Naive thymus-derived CD4-positive, alpha-beta T cell (primary cell): ENCODE measurements at regions not wholly inside any gene's neighbourhood (a gene's known extent, or its start where the extent isn't known, plus 50 kb on each side); places are given as distances from the start of the nearest gene placed in this dataset.
"Not testable (repeated sequence)": the region's sequence is repeated elsewhere in the genome, so short reads cannot be mapped to it uniquely, and the experiment has no call there.

Source experiments
- ATAC-seq: fragments of 150-1000 bp; cut with Tn5 transposase; 2 replicates; pipeline ENCODE4 v1.10.0; 2021; ENCODE audit warnings: mild to moderate bottlenecking, moderate library complexity
- CTCF ChIA-PET: fragments of 350-600 bp; sonication (Branson Sonifier 250); formaldehyde crosslinking; loops from one replicate; lab custom pipeline; 2021; ENCODE audit warnings: antibody characterized with exemption; lab: Charles Lee
- POLR2A ChIA-PET: fragments of 350-600 bp; sonication (Branson Sonifier 250); formaldehyde crosslinking; loops from one replicate; lab custom pipeline; 2021; ENCODE audit warnings: antibody characterized with exemption, inconsistent platforms; lab: Charles Lee
- DNase-seq, 9 donors: peaks; one replicate each; pipeline versions ENCODE4 v3.0.0 to v3.0.0-alpha.2; 2020 to 2022; ENCODE audit warnings: mixed read lengths in 1 of 9
- H3K27ac ChIP-seq: one replicate; pipeline ENCODE4 v1.7.0; 2013; ENCODE audit warnings: mild to moderate bottlenecking, low read depth, low read length, moderate library complexity
- H3K27me3 ChIP-seq, 2 donors: one replicate each; pipeline ENCODE4 v1.7.0; 2013; ENCODE audit warnings: low read length in 2 of 2, mild to moderate bottlenecking in 2 of 2, moderate library complexity in 2 of 2; ENCODE audit not compliant: control insufficient read depth in 2 of 2, insufficient read depth in 2 of 2
- H3K36me3 ChIP-seq, 3 experiments: 1 replicate in 2 of 3; 2 replicates in 1 of 3; pipeline ENCODE4 v1.7.0; 2013; ENCODE audit warnings: low read length in 3 of 3, mild to moderate bottlenecking in 3 of 3, moderate library complexity in 1 of 3; ENCODE audit not compliant: insufficient read depth in 3 of 3, control insufficient read depth in 2 of 3
- H3K4me1 ChIP-seq, 2 donors: one replicate each; pipeline ENCODE4 v1.7.0; 2013; ENCODE audit warnings: low read length in 2 of 2, mild to moderate bottlenecking in 2 of 2, moderate library complexity in 1 of 2; ENCODE audit not compliant: control insufficient read depth in 2 of 2, insufficient read depth in 2 of 2
- H3K4me3 ChIP-seq: 2 replicates; pipeline ENCODE4 v1.7.0; 2013; ENCODE audit warnings: mild to moderate bottlenecking, low read length
- H3K9me3 ChIP-seq, 3 experiments: 1 replicate in 2 of 3; 2 replicates in 1 of 3; pipeline ENCODE4 v1.7.0; 2013; ENCODE audit warnings: low read length in 3 of 3; ENCODE audit not compliant: control insufficient read depth in 2 of 3
- H3K27ac Mint-ChIP-seq, 9 donors: one replicate each; pipeline ENCODE4 v1.8.0; 2020 to 2022; ENCODE audit warnings: mixed read lengths in 9 of 9, mild to moderate bottlenecking in 8 of 9, moderate library complexity in 5 of 9, inconsistent platforms in 2 of 9
- H3K27me3 Mint-ChIP-seq, 5 donors: one replicate each; pipeline ENCODE4 v1.8.0; 2021 to 2022; ENCODE audit warnings: mixed read lengths in 5 of 5, mild to moderate bottlenecking in 1 of 5
- H3K36me3 Mint-ChIP-seq, 5 donors: one replicate each; pipeline ENCODE4 v1.8.0; 2020 to 2022; ENCODE audit warnings: mixed read lengths in 5 of 5, mild to moderate bottlenecking in 3 of 5, inconsistent platforms in 1 of 5
- H3K4me1 Mint-ChIP-seq, 7 donors: one replicate each; pipeline ENCODE4 v1.8.0; 2020 to 2022; ENCODE audit warnings: mixed read lengths in 7 of 7, mild to moderate bottlenecking in 3 of 7, inconsistent platforms in 1 of 7
- H3K4me3 Mint-ChIP-seq, 10 donors: one replicate each; pipeline ENCODE4 v1.8.0; 2020 to 2022; ENCODE audit warnings: mild to moderate bottlenecking in 10 of 10, mixed read lengths in 10 of 10, moderate library complexity in 6 of 10, inconsistent platforms in 2 of 10
- H3K9me3 Mint-ChIP-seq, 11 donors: one replicate each; pipeline ENCODE4 v1.8.0; 2020 to 2022; ENCODE audit warnings: mixed read lengths in 11 of 11, mild to moderate bottlenecking in 4 of 11, inconsistent platforms in 1 of 11, moderate library complexity in 1 of 11
- intact Hi-C, 2 donors: fragments of 100-400 bp; cut with micrococcal nuclease; formaldehyde crosslinking; loops; one replicate each; pipeline ENCODE4 v1.15.1; 2023

- CTCF ChIA-PET, H3K27me3 Mint-ChIP-seq, H3K36me3 ChIP-seq, H3K36me3 Mint-ChIP-seq, POLR2A ChIA-PET, H3K4me1 ChIP-seq, DNase-seq, ATAC-seq, H3K27ac ChIP-seq, H3K27me3 ChIP-seq, H3K9me3 Mint-ChIP-seq, H3K4me3 ChIP-seq, H3K4me3 Mint-ChIP-seq, H3K4me1 Mint-ChIP-seq, H3K9me3 ChIP-seq, intact Hi-C loops: not testable (repeated sequence)
- peak overlapping the region in 1 of 9 donors; percentile 30 for H3K27ac Mint-ChIP-seq
These were observed 3078.6 kb downstream of the RPIA start for GRCh38 chr2:91770046-91770575.

- CTCF ChIA-PET, H3K4me3 ChIP-seq, H3K36me3 ChIP-seq, ATAC-seq, H3K4me3 Mint-ChIP-seq, H3K27me3 Mint-ChIP-seq, H3K36me3 Mint-ChIP-seq, H3K27me3 ChIP-seq, H3K27ac Mint-ChIP-seq, H3K4me1 ChIP-seq, H3K9me3 ChIP-seq, H3K4me1 Mint-ChIP-seq, POLR2A ChIA-PET, H3K9me3 Mint-ChIP-seq, intact Hi-C loops, H3K27ac ChIP-seq, DNase-seq: not testable (repeated sequence)
These were observed 3080.1 kb downstream of the RPIA start for GRCh38 chr2:91771604-91772003.

DNA sequence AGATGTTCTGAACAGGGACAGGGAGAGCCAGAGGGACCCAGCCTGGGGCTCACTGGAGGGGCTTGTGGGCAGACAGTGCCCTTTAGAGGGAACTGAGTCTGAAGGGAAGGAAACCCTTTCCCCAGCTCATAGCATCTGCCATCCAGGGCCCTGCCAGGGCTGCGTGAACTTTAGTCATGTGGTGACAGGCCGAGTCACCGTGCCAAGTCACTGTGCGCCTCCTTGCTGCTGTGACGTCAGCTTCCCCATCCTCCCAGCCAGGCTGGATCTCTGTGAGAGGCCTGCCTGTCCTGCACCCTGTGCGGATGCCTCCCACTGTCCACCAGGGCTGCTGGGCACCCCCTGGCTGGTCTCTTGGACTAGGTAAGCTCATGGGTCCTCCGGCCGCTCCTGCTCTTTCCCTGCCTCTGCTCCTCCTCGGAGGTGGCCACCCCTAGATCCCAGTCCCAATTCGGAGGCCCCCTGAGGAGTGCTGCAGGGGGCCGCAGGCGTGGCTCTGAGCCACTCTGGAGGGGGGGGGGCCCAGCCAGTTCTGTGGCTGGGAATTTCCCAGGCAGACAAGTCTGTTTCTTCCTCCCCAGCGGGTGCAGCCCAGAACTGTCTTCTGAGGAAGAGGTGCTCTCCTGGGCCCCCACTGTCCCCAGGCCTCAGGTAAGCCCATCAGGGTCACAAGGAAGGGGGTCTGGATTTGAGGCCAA, 3080.9 kb downstream of the RPIA start:
- H3K4me1 ChIP-seq, H3K9me3 Mint-ChIP-seq, H3K36me3 ChIP-seq, H3K27me3 ChIP-seq, CTCF ChIA-PET, H3K9me3 ChIP-seq, H3K27ac Mint-ChIP-seq, H3K36me3 Mint-ChIP-seq, H3K4me3 Mint-ChIP-seq, H3K27ac ChIP-seq, H3K4me3 ChIP-seq, H3K4me1 Mint-ChIP-seq, H3K27me3 Mint-ChIP-seq, intact Hi-C loops, DNase-seq, POLR2A ChIA-PET: not testable (repeated sequence)
- ATAC-seq: peak; percentile 80

GRCh38 chr2:91773810-91774209, 3082.3 kb downstream of the RPIA start:
- H3K36me3 ChIP-seq, H3K9me3 Mint-ChIP-seq, POLR2A ChIA-PET, H3K27me3 ChIP-seq, H3K4me1 ChIP-seq, DNase-seq, H3K27ac ChIP-seq, H3K4me1 Mint-ChIP-seq, H3K4me3 Mint-ChIP-seq, H3K4me3 ChIP-seq, CTCF ChIA-PET, ATAC-seq, intact Hi-C loops, H3K36me3 Mint-ChIP-seq, H3K27ac Mint-ChIP-seq, H3K9me3 ChIP-seq: not testable (repeated sequence)
- H3K27me3 Mint-ChIP-seq: peaks cover 0 to 13% (median 9%) of the 10 kb centered on the region in 5 donors

DNA sequence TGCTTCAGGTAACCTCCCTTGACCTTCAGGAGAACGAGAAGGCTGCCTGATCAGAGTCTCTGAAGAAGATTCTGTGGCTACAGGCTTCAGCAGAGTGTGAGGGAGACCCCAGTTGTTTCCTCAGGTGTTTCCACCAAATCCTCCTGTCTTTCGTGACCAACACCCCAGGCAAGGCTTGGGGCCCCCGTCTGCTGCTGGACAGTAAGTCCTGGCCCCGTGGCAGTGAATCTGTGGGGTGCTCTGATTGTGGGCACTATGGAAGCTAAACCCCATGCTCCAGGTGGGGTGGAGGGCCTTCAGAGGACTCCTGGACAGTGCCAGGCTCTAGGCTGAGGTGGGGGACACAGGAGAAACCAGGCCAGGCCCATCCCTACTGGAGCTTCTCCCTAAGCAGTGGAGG, 3083.7 kb downstream of the RPIA start:
- intact Hi-C loops, H3K4me1 ChIP-seq, H3K9me3 Mint-ChIP-seq, ATAC-seq, H3K4me3 ChIP-seq, H3K36me3 Mint-ChIP-seq, H3K4me1 Mint-ChIP-seq, H3K27ac ChIP-seq, CTCF ChIA-PET, H3K4me3 Mint-ChIP-seq, H3K9me3 ChIP-seq, H3K36me3 ChIP-seq, H3K27ac Mint-ChIP-seq, POLR2A ChIA-PET, DNase-seq, H3K27me3 ChIP-seq: not testable (repeated sequence)
- peaks cover 0 to 13% (median 9%) of the 10 kb centered on the region in 5 donors for H3K27me3 Mint-ChIP-seq

DNA sequence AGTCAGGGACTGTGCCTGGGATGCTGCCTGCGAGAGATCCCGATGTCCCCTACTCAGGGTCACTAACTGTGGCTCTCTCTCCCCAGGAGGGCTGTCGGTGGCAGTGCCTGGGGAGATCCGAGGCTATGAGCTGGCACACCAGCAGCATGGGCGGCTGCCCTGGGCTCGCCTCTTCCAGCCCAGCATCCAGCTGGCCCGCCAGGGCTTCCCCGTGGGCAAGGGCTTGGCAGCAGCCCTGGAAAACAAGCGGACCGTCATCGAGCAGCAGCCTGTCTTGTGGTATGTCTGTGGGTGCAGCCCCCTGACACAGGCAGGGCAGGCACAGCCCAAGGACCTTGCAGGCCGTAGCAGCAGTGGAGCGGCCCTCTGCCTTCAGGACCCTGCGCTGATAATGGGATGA, 3088.9 kb downstream of the RPIA start:
- H3K27me3 Mint-ChIP-seq: peaks cover 0 to 15% (median 10%) of the 10 kb centered on the region in 5 donors
- intact Hi-C loops, H3K27ac Mint-ChIP-seq, DNase-seq, POLR2A ChIA-PET, H3K4me3 Mint-ChIP-seq, H3K9me3 Mint-ChIP-seq, H3K27me3 ChIP-seq, H3K36me3 ChIP-seq, H3K4me3 ChIP-seq, H3K4me1 ChIP-seq, ATAC-seq, H3K36me3 Mint-ChIP-seq, H3K9me3 ChIP-seq, H3K4me1 Mint-ChIP-seq, CTCF ChIA-PET, H3K27ac ChIP-seq: not testable (repeated sequence)

- H3K9me3 Mint-ChIP-seq, ATAC-seq, H3K4me1 ChIP-seq, H3K27me3 Mint-ChIP-seq, H3K27ac Mint-ChIP-seq, H3K9me3 ChIP-seq, intact Hi-C loops, H3K4me3 Mint-ChIP-seq, POLR2A ChIA-PET, H3K27me3 ChIP-seq, CTCF ChIA-PET, H3K36me3 ChIP-seq, H3K27ac ChIP-seq, H3K4me3 ChIP-seq, H3K4me1 Mint-ChIP-seq, H3K36me3 Mint-ChIP-seq: not testable (repeated sequence)
- peak in 2 of 9 donors; percentile 1 to 3 for DNase-seq
These were observed 3061.8 kb upstream of the TEKT4 start for GRCh38 chr2:91809391-91809790.
